ENCODE measurements at regions not wholly inside any gene's neighbourhood (a gene's known extent, or its start where the extent isn't known, plus 50 kb on each side); places are given as distances from the start of the nearest gene placed in this dataset.

- intact Hi-C loops (cut with micrococcal nuclease), result no loop called here
- Histone ChIP-seq H3K4me2 (ENCODE audit: insufficient read depth, low read length) (no peak overlapping the region), H3K36me3 (ENCODE audit: control insufficient read depth in 2 of 2, extremely low read depth in 1 of 2, insufficient read depth in 2 of 2, low read length in 2 of 2) (no peaks in the 10 kb centered on the region), H3K27ac (ENCODE audit: insufficient read depth, low read depth, low read length) (no peak overlapping the region), H2AFZ (ENCODE audit: low read depth, low read length) (no peak overlapping the region), H3K79me2 (ENCODE audit: control insufficient read depth, insufficient read depth, low read length) (no peaks in the 10 kb centered on the region), H3K9me1 (replicated peaks; ENCODE audit: control insufficient read depth, extremely low read depth, insufficient read depth, low read length) (no peaks in the 10 kb centered on the region), H3K4me1 (ENCODE audit: control insufficient read depth, extremely low read depth, insufficient read depth, low read length) (no peaks in the 10 kb centered on the region), H3K4me3 (replicated peaks in 1 of 3; ENCODE audit: insufficient read depth in 1 of 3, low read depth in 1 of 3, low read length in 3 of 3) (no peak overlapping the region), H3K9me3 (replicated peaks; ENCODE audit: control insufficient read depth, insufficient read depth, low read length) (no peaks in the 10 kb centered on the region), H3K27me3 (ENCODE audit: control insufficient read depth in 2 of 2, insufficient read depth in 2 of 2, low read length in 2 of 2) (no peaks in the 10 kb centered on the region), H3K9ac (replicated peaks; ENCODE audit: extremely low read depth, insufficient read depth, low read length) (no peak overlapping the region), H4K20me1 (replicated peaks; ENCODE audit: control insufficient read depth, extremely low read depth, insufficient read depth, low read length) (no peaks in the 10 kb centered on the region)
- TF ChIP-seq MYC (IDR thresholded peaks at IDR 0.05; ENCODE audit: low read depth, low read length), result no peak
- no peak for TF ChIP-seq FOS (IDR thresholded peaks at IDR 0.05; ENCODE audit: borderline replicate concordance, insufficient read depth, low read length)
- TF ChIP-seq POLR2A (IDR thresholded peaks at IDR 0.05; ENCODE audit: low read depth, low read length), result no peak
- TF ChIP-seq EZH2 (IDR thresholded peaks at IDR 0.05; ENCODE audit: borderline replicate concordance, low read depth, low read length, severe bottlenecking), result no peak
- TF ChIP-seq, protein P1, sequence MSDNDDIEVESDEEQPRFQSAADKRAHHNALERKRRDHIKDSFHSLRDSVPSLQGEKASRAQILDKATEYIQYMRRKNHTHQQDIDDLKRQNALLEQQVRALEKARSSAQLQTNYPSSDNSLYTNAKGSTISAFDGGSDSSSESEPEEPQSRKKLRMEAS (IDR thresholded peaks at IDR 0.05; ENCODE audit: insufficient read depth, insufficient read length), result no peak
- no peak for TF ChIP-seq JUN (IDR thresholded peaks at IDR 0.05; ENCODE audit: borderline replicate concordance, insufficient read depth, insufficient read length, low read depth)
- no peak for TF ChIP-seq GATA2 (IDR thresholded peaks at IDR 0.05; ENCODE audit: insufficient read depth, insufficient read length, low read depth, low read length)
- no peak for TF ChIP-seq POLR2AphosphoS5 (IDR thresholded peaks at IDR 0.05; ENCODE audit: insufficient read depth, low read depth, low read length)
- no peak for TF ChIP-seq CTCF (IDR thresholded peaks at IDR 0.05; ENCODE audit: extremely low read depth in 1 of 2, insufficient read depth in 1 of 2, low read depth in 1 of 2, low read length in 2 of 2)
- no peak for FAIRE-seq
- POLR2A ChIA-PET, result no interaction called here
- CTCF ChIA-PET, result no interaction called here
- dilution Hi-C loops (cut with MboI; ENCODE audit: extremely low pct_ligation_motif_present, low sequenced_read_pairs), result no loop called here
- BruUV-seq (replicated peaks), result no TSS peak
- DNase-seq (ENCODE audit: low read depth, low spot score), result no peak
Observed at GRCh38 chr16:6714510-6714909, 618.1 kb upstream of the RBFOX1 start.
